Right hindlimb (tissue), 1 donor: ENCODE measurements at regions not wholly inside any gene's neighbourhood (a gene's known extent, or its start where the extent isn't known, plus 50 kb on each side); places are given as distances from the start of the nearest gene placed in this dataset.

Source experiments
- DNase-seq: peaks from one replicate; pipeline ENCODE4 v3.0.0-alpha.2; 2018

DNA sequence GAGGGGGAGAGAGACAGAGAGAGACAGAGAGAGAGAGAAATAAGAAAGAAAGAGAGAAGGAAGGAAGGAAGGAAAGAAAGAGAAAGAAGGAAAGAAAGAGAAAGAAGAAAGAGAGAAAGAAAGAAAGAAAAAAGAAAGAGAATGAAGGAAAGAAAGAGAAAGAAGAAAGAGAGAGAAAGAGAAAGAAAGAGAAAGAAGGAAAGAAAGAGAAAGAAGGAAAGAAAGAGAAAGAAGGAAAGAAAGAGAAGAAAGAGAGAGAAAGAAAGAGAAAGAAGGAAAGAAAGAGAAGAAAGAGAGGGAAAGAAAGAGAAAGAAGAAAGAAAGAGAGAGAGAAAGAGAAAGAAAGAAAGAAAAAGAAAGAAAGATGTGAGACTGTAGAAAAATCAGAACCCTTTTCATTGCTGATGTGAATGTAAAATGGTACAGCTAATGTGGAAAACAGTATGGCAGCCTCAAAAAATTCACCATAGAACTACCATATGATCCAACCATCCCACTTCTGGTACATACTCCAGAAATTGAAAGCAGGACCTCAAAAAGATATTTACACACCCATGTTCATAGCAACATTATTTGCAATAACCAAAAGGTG lies 203.4 kb upstream of the POU3F3 start:
- no peak for DNase-seq

DNA sequence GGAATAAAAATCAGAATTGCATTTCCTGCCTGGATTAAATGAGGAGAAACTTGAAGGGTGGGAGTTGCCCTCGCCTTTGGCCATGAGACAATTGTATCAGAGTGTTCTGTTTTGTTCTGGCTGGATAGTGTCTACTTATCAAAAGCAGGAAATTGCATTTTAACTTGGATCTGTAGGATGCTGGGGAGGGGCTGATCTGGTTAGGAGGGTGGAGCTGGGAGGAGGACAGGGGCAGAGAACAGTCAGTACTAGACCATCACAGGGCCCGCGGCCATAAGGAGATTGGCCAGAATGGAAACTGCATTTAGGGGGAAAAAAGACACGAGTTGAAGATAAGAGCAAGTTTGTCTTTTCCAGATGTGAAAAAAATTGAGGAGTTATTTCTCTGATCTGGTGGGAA lies 199.1 kb upstream of the POU3F3 start:
- DNase-seq: peak; percentile 34

DNA sequence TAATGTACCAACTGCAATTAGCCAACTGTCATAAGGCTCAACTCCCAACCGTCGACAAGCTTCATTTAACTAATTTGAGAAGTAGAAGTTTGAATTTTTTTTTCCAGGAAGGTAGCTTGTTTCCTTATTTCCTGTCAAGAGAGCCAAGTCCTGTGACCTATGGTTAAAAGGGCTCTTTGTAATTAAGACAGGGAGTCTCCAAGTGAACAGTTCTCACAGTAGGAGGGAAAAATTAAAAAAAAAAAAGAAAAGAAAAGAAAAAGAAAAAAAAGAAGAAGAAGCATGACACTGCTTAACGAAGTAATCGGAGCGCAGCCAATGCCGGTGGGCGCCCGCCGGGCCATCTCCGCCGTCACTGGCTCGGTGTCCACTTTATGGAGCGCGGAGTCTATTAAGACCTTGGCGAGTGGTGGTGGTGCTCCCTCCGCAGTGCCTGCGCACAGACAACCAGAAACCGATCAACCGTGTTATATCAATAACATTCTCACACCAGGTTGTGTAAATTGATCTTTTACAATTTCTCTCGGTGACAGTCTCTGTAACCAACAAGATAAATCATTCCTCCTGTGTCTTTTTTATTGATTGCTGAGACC lies 197.2 kb upstream of the POU3F3 start:
- no peak for DNase-seq

GRCh38 chr2:104658144-104658835 lies 195.6 kb upstream of the POU3F3 start:
- DNase-seq: peak; percentile 46

GRCh38 chr2:104658904-104659591 lies 194.9 kb upstream of the POU3F3 start:
- peak; percentile 29 for DNase-seq

DNA sequence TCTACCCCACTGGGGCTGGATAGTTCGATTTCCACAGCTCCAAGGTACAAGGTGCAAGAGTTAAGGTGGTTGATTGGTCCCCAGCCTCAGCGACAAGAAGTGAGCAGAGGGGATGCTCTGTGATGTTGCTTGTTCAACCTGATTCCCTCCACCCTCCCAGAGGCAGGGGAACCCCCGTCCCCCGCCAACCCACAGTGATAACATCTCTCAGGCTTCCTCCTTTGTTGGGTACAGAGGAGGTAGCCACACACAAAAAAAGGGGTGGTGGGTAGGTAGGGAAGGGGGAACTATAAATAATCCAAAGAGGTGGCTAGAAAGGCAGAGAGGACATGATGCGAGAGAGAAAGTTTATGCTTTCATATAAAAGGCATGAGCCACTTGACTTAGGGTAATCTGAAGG lies 192.9 kb upstream of the POU3F3 start:
- no peak for DNase-seq

DNA sequence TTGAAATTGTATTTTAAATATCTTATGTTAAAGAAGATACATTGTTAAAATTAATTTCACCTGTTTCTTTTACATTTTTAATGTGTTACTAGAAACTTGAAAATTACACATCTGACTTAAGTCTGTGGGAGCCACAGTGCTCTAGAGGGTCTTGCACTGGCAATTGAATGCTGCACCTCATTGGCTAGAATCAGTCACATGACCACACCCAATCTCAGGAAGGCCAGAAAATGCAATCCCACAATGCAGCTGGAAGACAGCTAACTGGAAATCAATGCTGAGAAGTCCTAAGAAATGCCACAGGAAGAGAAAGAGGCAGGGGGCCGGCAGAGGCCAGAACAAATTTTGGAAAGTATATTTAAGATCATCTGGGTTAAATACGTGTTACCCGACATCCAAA lies 189.2 kb upstream of the POU3F3 start:
- no peak for DNase-seq

DNA sequence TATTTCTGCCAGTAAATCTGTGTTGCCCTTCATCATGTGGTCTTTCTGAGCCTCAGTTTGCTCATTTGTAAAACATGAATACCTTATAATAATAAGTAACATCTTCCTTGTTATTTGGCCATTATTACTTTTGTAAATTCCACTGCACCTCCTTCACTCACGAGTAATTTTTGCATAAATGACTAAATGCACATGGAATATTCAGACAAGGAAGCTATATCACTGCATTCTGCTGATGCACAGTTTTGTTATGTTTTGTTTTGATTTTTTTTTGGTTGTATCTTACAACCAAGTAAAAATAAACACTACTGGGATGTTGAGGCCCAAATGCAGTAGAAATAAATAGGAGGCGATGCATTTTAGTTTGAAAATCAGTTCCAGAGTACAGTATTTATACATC lies 185.3 kb upstream of the POU3F3 start:
- DNase-seq: no peak

DNA sequence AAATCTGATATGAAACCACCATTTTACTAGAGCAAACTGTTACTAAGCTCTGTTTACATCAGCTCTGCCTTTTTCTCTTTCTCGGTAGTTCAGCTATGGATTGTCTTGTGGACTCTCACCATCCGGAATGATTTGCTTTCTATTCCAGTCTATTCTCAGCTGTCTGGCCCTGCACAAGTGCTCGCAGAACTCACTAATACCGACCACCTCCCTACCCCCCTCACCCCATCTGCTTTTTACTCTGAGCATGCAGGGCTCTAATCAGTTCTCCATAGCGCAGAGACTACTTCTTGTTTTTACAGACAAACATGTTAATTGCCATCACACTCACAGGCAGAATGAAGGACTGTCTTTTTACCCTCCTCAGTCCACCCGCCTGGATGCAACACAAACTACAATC lies 180.7 kb upstream of the POU3F3 start:
- DNase-seq: no peak

DNA sequence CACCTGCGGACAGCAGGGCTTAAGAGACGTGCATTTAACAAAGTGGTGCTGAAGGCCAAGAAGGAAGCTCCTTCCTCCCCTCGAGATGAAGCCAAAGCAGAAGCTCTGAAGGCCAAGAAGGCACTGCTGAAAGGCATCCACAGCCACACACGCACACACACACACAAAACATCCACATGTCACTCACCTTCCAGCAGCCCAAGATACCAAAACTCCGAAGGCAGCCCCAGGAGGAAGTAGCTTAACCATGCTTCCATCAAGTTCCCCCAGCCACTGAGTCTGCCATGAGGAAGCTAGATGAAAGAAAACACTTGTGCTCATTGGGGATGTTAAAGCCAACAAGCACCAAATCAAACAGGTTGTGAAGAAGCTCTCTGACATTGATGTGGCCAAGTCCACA lies 175.7 kb upstream of the POU3F3 start:
- no peak for DNase-seq

- no peak for DNase-seq
Observed at GRCh38 chr2:104685591-104685990, 168.3 kb upstream of the POU3F3 start.

- no peak for DNase-seq
Observed at GRCh38 chr2:104687147-104687546, 166.8 kb upstream of the POU3F3 start.

DNA sequence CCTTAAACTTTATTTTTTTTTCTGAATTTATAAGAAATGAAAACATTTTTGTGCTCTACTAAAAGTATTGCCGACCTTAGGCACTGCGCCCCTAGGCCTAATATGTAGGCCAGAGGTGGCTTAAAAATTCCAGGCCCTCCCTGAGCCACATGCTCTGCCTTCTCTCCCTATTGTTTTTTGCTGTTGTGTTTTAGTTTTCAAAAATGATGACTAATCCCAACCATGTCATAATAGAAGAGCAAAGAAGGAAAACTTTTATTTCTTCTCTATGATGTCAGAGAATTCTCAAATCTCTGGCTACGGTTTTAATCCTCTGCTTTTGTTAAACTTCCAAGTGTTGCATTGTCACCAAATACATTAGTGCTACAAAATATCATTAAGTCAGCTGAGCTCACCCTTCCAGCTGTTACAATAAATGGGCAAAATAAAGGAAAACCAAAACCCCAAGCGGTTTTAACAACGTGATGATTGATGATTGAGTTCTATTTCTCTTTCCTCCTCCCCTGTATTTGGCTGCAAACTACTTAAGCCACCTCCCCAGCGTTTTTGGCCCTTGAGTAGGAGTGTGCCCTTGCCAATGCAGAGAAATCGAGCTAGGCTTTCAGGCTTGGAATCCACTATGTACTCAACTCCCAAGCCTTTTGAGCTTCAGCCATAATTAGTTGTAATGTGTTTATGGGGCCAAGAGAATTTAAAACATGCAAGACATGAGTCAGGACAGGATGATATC lies 163.5 kb upstream of the POU3F3 start:
- no peak for DNase-seq

DNA sequence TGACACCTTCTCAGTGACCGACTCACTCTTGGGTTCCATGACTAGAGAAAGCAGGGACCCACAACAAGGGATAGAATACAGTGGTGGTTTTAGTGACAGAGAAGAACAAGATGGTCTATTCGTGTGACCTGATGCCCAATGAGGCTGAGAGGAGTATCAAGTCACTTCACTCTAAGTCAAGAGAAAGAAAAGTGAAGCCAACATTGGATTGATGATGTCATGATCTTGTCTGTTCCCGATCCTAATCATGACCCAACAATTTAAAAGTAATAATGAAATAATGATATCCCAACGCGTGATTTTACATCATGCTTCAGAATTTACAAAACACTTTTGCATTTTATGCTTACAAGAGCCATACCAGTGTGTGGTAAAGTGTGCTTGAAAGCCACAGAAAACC lies 155.6 kb upstream of the POU3F3 start:
- DNase-seq: no peak

DNA sequence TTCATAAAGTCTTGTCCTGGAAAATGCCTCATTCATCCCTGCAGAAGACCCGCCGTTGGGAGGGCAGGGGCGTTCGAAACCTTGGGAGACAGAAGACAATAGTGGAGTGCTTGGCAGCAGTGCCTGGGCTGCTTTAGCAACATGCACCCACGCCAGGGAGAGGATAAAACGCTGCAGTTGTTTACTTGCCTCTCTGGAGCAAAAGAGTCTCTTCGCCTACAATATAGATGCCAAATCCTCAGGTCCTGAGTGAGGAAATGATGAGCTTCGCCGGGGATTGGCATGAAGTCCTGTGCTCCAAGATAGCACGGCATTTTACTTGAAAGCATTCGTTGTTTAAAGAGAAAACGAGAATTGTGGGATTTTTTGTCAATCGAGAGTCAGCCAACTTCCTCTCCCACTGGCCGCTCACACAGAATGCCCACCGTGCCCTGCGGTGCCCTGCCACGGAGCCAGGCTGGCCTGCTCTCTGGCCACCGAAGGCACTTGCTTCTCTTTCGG lies 152.5 kb upstream of the POU3F3 start:
- no peak for DNase-seq

DNA sequence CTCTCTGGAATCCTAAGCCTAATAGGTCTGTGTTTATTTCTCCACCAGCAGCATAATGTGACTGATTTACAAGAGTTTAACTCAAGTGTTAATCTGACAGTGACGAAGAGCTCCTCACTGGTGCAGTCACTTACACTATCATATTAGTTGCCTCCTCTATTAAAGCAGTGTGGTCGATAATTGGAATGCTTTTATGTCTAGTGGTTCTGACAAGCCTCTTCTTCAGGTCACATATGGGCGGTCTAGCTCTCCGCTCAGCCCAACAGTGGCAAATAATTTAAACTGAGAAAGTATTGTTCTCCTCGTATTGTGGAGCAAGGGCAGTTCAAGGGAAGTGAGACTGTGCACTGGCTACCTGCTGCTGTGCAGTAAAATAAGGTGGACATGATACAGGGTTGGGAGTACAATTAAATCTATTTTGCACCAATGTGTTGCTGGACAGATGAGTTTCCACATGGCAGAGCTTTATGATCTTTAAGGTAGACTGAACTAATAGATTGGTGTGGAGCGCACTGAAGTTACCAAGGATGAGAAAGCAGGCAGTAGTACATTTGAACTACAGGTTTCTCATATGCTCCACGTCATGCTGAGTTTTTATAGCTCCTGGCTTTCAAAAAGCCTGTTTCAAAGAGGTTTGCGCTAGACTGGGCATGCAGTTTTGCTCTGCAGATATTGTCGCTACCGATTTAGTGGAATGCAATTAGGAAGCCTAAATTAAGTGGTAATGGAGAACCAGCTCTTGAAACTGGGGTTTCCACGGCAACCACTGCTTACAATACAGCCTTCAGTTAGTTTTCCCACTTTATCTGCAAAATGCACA lies 151.7 kb upstream of the POU3F3 start:
- no peak for DNase-seq

DNA sequence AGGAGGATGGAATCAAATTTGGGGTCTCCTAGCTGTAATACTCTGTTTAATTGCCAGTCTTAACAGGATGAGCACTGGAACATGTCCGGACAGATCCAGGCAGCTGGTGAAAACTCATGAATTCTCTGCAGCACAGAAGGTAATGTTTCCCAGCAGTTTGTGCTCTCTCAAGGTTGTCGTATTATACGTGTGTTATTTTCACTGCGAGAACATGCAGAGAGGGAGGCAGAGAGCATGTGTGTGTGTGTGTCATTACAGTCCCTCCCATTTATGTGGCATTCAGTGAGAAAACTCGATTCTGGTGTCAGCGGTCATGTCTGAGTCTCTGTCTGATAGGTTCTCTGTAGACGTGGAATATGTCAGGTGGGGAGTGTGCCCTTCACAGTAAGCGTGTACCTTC lies 150.2 kb upstream of the POU3F3 start:
- no peak for DNase-seq

- no peak for DNase-seq
Observed at GRCh38 chr2:104704496-104705245, 149.2 kb upstream of the POU3F3 start.

- no peak for DNase-seq
Observed at GRCh38 chr2:104707056-104707455, 146.9 kb upstream of the POU3F3 start.

DNA sequence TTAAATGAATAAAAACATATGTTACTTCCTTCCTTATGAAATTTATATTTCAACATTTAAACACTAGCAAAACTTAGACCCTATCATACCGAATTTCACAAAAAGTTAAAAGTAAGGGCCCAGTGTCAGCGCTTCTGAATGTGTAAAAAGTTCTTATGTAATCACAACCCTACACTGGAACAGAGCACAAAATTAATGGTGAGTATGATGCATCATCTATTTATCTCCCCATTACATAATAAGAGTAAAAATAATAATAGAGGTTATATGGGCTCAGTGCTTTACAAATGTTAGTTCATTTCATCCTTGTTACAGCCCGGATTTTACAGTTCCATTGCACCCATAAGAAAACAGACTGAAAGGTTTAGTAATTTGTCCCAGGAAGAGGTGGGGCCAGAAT lies 144.9 kb upstream of the POU3F3 start:
- DNase-seq: no peak

GRCh38 chr2:104716061-104716460 lies 137.9 kb upstream of the POU3F3 start:
- no peak for DNase-seq
